ENCODE measurements at regions not wholly inside any gene's neighbourhood (a gene's known extent, or its start where the extent isn't known, plus 50 kb on each side); places are given as distances from the start of the nearest gene placed in this dataset.

GRCh38 chr5:153018121-153018520, 472.3 kb upstream of the GRIA1 start:
- in situ Hi-C loops (cut with MboI; ENCODE audit: low pct_ligation_motif_present in 1 of 4, low pct_unique_long_range_greater_than_20kb in 1 of 4, low sequenced_read_pairs in 3 of 4): no loop called here
- Histone ChIP-seq H3K27me3 (no peaks in the 10 kb centered on the region), H3K9me3 (peaks cover 12 to 19% of the 10 kb centered on the region in 2 donors), H3K4me1 (no peaks in the 10 kb centered on the region), H3K36me3 (no peaks in the 10 kb centered on the region), H3K4me3 (no peak overlapping the region), H3K27ac (no peak overlapping the region)
- WGBS, 2 donors (ENCODE audit: low coverage in 1 of 2): 90 to 93% methylated on average over 4 of the region's 4 CpGs
- no peak for DNase-seq
- intact Hi-C loops (cut with DNase I; ENCODE audit: low total_unique reads): no loop called here
- TF ChIP-seq, protein P1, sequence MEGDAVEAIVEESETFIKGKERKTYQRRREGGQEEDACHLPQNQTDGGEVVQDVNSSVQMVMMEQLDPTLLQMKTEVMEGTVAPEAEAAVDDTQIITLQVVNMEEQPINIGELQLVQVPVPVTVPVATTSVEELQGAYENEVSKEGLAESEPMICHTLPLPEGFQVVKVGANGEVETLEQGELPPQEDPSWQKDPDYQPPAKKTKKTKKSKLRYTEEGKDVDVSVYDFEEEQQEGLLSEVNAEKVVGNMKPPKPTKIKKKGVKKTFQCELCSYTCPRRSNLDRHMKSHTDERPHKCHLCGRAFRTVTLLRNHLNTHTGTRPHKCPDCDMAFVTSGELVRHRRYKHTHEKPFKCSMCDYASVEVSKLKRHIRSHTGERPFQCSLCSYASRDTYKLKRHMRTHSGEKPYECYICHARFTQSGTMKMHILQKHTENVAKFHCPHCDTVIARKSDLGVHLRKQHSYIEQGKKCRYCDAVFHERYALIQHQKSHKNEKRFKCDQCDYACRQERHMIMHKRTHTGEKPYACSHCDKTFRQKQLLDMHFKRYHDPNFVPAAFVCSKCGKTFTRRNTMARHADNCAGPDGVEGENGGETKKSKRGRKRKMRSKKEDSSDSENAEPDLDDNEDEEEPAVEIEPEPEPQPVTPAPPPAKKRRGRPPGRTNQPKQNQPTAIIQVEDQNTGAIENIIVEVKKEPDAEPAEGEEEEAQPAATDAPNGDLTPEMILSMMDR (IDR thresholded peaks at IDR 0.05): no peak
- TF ChIP-seq POLR2AphosphoS5 (IDR thresholded peaks at IDR 0.05) (no peak), POLR2A (IDR thresholded peaks at IDR 0.05) (no peak), EP300 (IDR thresholded peaks at IDR 0.05; ENCODE audit: low read depth) (no peak)

DNA sequence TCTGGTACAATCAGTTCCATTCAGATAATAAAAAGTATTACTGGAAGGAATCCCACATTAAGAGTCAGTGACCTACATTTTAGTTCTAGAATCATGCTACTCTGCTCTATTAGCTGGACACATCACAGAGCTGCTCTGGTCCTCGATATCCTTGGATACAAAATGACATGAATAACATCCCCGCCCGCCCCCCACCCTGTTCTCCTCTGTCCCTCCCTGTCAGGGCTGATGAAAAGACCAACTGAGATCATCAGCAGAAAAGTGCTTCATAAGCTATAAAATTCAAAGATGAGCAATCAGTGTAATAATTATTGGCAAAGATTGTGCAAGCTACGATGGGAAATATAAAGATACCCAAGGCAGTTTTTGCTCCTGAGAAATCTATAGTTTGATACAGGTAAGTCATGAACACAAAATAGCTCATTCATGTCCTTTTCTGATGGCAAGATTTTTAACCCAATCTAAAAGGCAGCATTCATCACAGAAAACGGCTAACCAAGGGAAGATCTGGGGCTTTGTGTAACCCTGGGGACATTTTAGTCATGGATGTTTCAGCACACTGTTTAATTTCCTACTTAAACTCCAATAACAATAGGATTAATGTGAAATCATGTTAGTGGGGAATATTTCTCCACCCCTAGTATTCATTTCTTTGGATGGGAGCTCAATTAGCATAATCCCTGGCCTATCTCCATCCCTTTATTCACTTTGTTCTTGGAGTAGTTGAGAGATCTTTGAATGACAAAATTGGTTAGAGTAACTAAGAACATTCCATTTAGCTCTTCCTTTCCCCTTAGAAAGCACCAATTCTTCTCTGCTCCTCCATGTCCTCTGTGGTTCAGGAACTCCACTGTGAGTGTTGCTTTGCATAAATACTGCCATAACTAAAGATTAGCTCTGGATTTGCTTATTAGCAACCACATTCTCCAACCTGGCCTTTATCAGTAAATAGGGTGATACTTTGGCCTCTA, 459.4 kb upstream of the GRIA1 start:
- no peaks in the 10 kb centered on the region for H3K27me3 ChIP-seq
- H3K36me3 ChIP-seq: no peaks in the 10 kb centered on the region
- in situ Hi-C loops (cut with MboI; ENCODE audit: low pct_ligation_motif_present in 1 of 4, low pct_unique_long_range_greater_than_20kb in 1 of 4, low sequenced_read_pairs in 3 of 4): no loop called here
- intact Hi-C loops (cut with DNase I; ENCODE audit: low total_unique reads): no loop called here
- no peak overlapping the region for H3K27ac ChIP-seq
- H3K4me3 ChIP-seq: no peak overlapping the region
- no peaks in the 10 kb centered on the region for H3K9me3 ChIP-seq
- H3K4me1 ChIP-seq: no peaks in the 10 kb centered on the region
- TF ChIP-seq EP300 (IDR thresholded peaks at IDR 0.05; ENCODE audit: low read depth) (no peak), POLR2A (IDR thresholded peaks at IDR 0.05) (no peak), POLR2AphosphoS5 (IDR thresholded peaks at IDR 0.05) (no peak)
- TF ChIP-seq, protein P1 (IDR thresholded peaks at IDR 0.05): no peak
- 50 to 76% methylated on average over 2 to 5 of the region's 5 CpGs for WGBS, 2 donors (ENCODE audit: low coverage in 1 of 2)
- no peak for DNase-seq

DNA sequence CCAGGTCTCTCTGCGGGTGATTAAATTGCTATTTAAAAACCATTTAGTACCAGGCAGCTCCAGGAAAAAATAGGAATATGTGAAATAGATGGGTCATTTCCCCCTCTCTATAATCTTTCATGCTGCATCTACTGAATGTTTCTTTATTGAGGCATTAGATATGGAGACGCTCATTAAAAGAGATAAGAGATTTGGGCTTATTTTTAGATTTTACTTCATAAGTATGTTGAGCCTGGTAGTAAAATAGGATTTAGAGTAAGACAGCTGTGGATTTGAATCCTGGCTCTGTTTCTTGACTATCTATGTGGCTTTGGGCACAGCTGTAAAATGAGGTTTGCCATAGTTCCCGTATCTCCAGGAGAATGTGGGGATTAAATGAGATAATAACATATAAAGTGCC, 451.0 kb upstream of the GRIA1 start:
- WGBS, 2 donors (ENCODE audit: low coverage in 1 of 2): 89 to 95% methylated on average over 3 of the region's 3 CpGs
- no peak for DNase-seq
- no peaks in the 10 kb centered on the region for H3K4me1 ChIP-seq
- in situ Hi-C loops (cut with MboI; ENCODE audit: low pct_ligation_motif_present in 1 of 4, low pct_unique_long_range_greater_than_20kb in 1 of 4, low sequenced_read_pairs in 3 of 4): no loop called here
- intact Hi-C loops (cut with DNase I; ENCODE audit: low total_unique reads): no loop called here
- H3K27me3 ChIP-seq: no peaks in the 10 kb centered on the region
- no peak overlapping the region for H3K27ac ChIP-seq
- no peak overlapping the region for H3K4me3 ChIP-seq
- TF ChIP-seq EP300 (IDR thresholded peaks at IDR 0.05; ENCODE audit: low read depth): no peak
- H3K36me3 ChIP-seq: no peaks in the 10 kb centered on the region
- H3K9me3 ChIP-seq: no peaks in the 10 kb centered on the region

- in situ Hi-C loops (cut with MboI; ENCODE audit: low pct_ligation_motif_present in 1 of 4, low pct_unique_long_range_greater_than_20kb in 1 of 4, low sequenced_read_pairs in 3 of 4): no loop called here
- Histone ChIP-seq H3K4me1 (no peaks in the 10 kb centered on the region), H3K36me3 (no peaks in the 10 kb centered on the region), H3K27me3 (no peaks in the 10 kb centered on the region), H3K27ac (no peak overlapping the region), H3K4me3 (no peak overlapping the region), H3K9me3 (no peaks in the 10 kb centered on the region)
- WGBS, 2 donors (ENCODE audit: low coverage in 1 of 2): 71 to 82% methylated on average over 1 of the region's 1 CpG
- TF ChIP-seq EP300 (IDR thresholded peaks at IDR 0.05; ENCODE audit: low read depth) (no peak), POLR2AphosphoS5 (IDR thresholded peaks at IDR 0.05) (no peak), POLR2A (IDR thresholded peaks at IDR 0.05) (no peak)
- TF ChIP-seq, protein P1 (IDR thresholded peaks at IDR 0.05): no peak
- no peak for DNase-seq
- intact Hi-C loops (cut with DNase I; ENCODE audit: low total_unique reads): no loop called here
Observed at GRCh38 chr5:153043886-153044285, 446.6 kb upstream of the GRIA1 start.
